Lower leg skin (tissue), 4 donors: ENCODE measurements at regions not wholly inside any gene's neighbourhood (a gene's known extent, or its start where the extent isn't known, plus 50 kb on each side); places are given as distances from the start of the nearest gene placed in this dataset.

Experiments
- DNase-seq, 2 donors: peaks; one replicate each; pipeline ENCODE4 v3.0.0-alpha.2; 2019; ENCODE audit warnings: low spot score in 2 of 2
- H3K4me3 ChIP-seq: fragments of 200-600 bp; sonication (generic); 2 replicates; pipeline ENCODE4 v1.5.1; 2017; ENCODE audit warnings: mild to moderate bottlenecking, low read depth; ENCODE audit not compliant: poor library complexity, severe bottlenecking
- POLR2A ChIP-seq, 2 donors: fragments of 450-650 bp; IDR thresholded peaks; one replicate each; pipeline ENCODE4 v1.6.1; 2016 to 2017; ENCODE audit warnings: antibody characterized with exemption in 2 of 2, mild to moderate bottlenecking in 1 of 2, moderate library complexity in 1 of 2
- WGBS, 2 donors: methylation state at CpG; one replicate each; pipeline ENCODE4 v1.1.5; 2018; 5-methylcytosine and 5-hydroxymethylcytosine counted together
- intact Hi-C: fragments of 100-400 bp; cut with DNase I; formaldehyde crosslinking; loops from one replicate; pipeline ENCODE4 v1.15.0; 2023; ENCODE audit warnings: low total_unique reads
- TF ChIP-seq, protein P1 (sequence below), 3 donors: fragments of 450-650 bp; IDR thresholded peaks; one replicate each; pipeline ENCODE4 v1.5.1; 2016; ENCODE audit warnings: antibody characterized with exemption in 3 of 3, mild to moderate bottlenecking in 3 of 3, moderate library complexity in 2 of 3

DNA sequence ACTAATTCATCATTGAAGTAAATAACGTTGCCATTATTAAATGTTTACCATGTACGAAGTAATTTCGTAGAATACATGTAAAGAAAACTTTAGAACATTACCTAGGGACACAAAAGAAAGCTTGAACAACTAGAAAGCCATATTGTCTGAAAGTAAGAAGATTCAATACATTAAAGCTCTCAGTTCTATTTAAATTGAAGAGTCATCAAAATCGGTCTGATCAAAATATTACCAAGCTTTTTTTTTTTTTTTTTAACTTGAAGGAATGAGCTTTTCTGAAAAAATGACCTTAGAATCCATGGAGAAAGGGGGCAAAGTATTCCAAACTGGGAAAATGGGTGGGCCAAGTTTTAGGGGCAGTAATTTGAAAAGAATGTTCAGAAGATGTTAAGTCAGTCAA lies 300.8 kb downstream of the GPD2 start:
- intact Hi-C loops, result no loop called here
- 85 to 90% methylated on average over 4 of the region's 4 CpGs for WGBS, 2 donors
- no peak overlapping the region for H3K4me3 ChIP-seq
- no peak for DNase-seq
- no peak for TF ChIP-seq POLR2A (IDR thresholded peaks at IDR 0.05)
- TF ChIP-seq, protein P1, sequence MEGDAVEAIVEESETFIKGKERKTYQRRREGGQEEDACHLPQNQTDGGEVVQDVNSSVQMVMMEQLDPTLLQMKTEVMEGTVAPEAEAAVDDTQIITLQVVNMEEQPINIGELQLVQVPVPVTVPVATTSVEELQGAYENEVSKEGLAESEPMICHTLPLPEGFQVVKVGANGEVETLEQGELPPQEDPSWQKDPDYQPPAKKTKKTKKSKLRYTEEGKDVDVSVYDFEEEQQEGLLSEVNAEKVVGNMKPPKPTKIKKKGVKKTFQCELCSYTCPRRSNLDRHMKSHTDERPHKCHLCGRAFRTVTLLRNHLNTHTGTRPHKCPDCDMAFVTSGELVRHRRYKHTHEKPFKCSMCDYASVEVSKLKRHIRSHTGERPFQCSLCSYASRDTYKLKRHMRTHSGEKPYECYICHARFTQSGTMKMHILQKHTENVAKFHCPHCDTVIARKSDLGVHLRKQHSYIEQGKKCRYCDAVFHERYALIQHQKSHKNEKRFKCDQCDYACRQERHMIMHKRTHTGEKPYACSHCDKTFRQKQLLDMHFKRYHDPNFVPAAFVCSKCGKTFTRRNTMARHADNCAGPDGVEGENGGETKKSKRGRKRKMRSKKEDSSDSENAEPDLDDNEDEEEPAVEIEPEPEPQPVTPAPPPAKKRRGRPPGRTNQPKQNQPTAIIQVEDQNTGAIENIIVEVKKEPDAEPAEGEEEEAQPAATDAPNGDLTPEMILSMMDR (IDR thresholded peaks at IDR 0.05), result no peak

DNA sequence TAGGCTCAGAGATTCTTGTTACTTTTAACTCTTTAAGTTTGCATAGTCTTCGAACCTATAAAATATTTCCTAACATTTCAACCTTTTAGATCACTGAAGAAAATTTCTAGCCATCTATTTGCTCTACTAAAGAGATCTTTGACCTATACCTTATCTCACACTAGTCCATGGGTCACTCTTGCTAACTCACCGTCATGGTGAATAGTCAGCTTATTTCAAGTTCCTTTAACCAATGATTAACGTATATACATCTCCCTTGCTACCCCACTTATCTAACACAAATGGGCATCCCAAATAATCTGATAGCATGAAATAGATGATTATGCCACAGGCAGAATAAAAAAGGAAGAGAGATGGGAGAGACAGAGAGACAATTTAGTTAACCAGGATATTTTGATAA lies 303.1 kb downstream of the GPD2 start:
- WGBS, 2 donors, result 91% methylated on average over 3 of the region's 3 CpGs
- intact Hi-C loops, result no loop called here
- TF ChIP-seq, protein P1 (IDR thresholded peaks at IDR 0.05), result no peak
- no peak for TF ChIP-seq POLR2A (IDR thresholded peaks at IDR 0.05)
- no peak for DNase-seq
- no peak overlapping the region for H3K4me3 ChIP-seq

DNA sequence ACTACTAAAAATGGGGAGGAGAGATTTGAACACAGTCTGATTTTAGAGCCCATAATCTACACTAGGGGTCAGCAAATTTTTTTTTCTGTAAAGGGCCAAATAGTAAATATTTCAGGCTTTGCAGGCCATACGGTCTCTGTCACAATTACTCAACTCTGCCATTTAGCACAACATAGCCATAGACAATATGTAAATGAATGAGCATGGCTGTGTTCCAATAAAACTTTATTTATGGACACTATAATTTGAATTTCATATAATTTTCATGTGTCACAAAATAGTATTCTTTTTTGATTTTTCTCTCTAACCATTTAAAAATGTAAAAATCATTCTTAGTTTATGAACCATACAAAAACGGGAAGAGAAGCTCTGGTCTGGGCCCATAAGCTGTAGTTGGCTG lies 309.4 kb downstream of the GPD2 start:
- 81 to 82% methylated on average over 2 of the region's 2 CpGs for WGBS, 2 donors
- intact Hi-C loops, result no loop called here
- no peak for DNase-seq
- no peak overlapping the region for H3K4me3 ChIP-seq
- TF ChIP-seq, protein P1 (IDR thresholded peaks at IDR 0.05), result no peak
- no peak for TF ChIP-seq POLR2A (IDR thresholded peaks at IDR 0.05)

DNA sequence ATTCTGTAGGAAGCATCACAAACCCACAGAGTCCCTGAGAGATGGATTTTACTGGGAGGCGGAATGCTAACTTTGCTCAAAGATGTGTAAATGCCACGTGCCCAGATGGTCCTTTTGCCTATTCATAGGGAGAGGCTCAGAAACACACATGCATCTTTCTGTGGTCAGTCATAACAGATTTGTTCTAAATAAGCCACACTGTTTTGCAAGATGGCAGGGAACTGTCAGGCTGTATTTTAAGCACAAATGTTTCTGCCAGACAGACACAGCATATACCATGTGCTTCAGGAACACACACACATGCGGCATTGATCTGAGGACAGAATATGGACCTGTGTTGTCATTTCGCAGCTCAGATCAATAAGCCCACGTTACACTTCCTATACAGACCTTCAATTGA lies 312.0 kb downstream of the GPD2 start:
- intact Hi-C loops, result no loop called here
- WGBS, 2 donors, result 55 to 69% methylated on average over 5 of the region's 5 CpGs
- TF ChIP-seq POLR2A (IDR thresholded peaks at IDR 0.05), result no peak
- TF ChIP-seq, protein P1 (IDR thresholded peaks at IDR 0.05), result no peak
- H3K4me3 ChIP-seq, result no peak overlapping the region
- no peak for DNase-seq

DNA sequence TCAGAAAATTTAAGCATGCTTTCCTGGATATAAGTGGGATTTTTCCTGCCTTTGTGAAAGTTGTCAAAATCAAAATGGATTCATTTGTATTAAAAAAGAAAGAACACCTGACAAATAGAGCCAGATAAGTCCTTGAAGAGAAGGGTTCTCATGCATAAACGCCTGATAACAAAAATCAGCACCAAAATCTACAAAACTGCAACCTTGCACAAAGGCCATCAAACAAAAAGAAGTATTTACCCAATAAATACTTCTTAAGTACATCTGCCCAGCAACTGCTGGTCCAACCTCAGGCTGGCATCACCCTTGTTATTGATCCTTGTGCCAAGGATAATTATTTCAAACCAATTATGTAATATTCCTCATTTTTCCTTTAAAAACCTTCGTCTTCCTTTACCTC lies 315.9 kb downstream of the GPD2 start:
- 81 to 85% methylated on average over 2 of the region's 2 CpGs for WGBS, 2 donors
- no peak for DNase-seq
- H3K4me3 ChIP-seq, result no peak overlapping the region
- TF ChIP-seq, protein P1 (IDR thresholded peaks at IDR 0.05), result no peak
- no peak for TF ChIP-seq POLR2A (IDR thresholded peaks at IDR 0.05)
- intact Hi-C loops, result no loop called here

DNA sequence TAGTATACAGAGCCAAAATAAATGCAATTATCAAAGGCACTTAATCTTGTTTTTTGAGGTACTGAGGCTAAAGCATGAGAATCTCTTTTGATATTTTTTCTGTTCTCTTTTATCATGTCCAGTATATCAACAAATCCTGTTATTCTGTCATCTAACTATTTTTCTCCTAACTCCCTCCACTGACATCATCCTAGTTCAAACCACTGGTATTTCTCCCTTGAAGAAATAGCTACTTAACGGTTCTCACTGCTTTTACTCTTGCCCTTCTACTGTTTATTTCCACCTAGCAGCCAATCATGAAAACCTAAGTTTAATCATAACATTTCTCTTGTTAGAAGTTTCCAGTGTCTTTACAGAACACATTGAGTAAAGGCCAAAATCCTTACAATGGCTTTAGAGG lies 317.6 kb downstream of the GPD2 start:
- whole genome bisulfite sequencing, 2 donors, result 38 to 59% methylated on average over 1 of the region's 1 CpG
- H3K4me3 ChIP-seq, result no peak overlapping the region
- intact Hi-C loops, result no loop called here
- TF ChIP-seq, protein P1 (IDR thresholded peaks at IDR 0.05), result no peak
- no peak for TF ChIP-seq POLR2A (IDR thresholded peaks at IDR 0.05)
- DNase-seq, result no peak
